Neural progenitor cell (in vitro differentiated cells): ENCODE measurements at regions not wholly inside any gene's neighbourhood (a gene's known extent, or its start where the extent isn't known, plus 50 kb on each side); places are given as distances from the start of the nearest gene placed in this dataset.

Experiments
- EZH2 ChIP-seq: fragments of 200-600 bp; sonication (generic); IDR thresholded peaks from 2 replicates; pipeline ENCODE4 v1.6.1; 2017; ENCODE audit warnings: antibody characterized with exemption, mild to moderate bottlenecking, moderate library complexity
- TF ChIP-seq, protein P1 (sequence below): fragments of 200-600 bp; sonication (generic); IDR thresholded peaks from 2 replicates; pipeline ENCODE4 v1.5.1; 2017; ENCODE audit warnings: antibody characterized with exemption, mild to moderate bottlenecking

DNA sequence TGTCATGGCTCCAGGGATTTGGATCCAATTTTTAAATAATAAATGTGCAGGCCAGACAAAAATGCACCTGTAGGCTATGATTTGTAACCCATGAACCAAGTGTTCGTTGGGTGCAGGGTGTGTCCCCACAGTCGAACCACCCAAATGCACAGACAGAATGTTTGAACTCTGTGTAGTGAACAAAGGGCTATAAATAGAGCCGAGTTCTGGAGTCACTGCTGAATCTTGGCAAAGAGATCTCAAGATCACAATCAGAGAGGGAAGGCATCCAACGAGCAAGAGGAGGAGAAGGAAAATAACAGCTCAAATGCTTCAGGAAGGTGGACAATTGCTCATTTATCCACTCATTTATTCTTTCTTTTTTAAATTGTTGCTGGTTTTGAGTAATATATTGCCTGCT, 547.9 kb downstream of the FGF9 start:
- TF ChIP-seq, protein P1, sequence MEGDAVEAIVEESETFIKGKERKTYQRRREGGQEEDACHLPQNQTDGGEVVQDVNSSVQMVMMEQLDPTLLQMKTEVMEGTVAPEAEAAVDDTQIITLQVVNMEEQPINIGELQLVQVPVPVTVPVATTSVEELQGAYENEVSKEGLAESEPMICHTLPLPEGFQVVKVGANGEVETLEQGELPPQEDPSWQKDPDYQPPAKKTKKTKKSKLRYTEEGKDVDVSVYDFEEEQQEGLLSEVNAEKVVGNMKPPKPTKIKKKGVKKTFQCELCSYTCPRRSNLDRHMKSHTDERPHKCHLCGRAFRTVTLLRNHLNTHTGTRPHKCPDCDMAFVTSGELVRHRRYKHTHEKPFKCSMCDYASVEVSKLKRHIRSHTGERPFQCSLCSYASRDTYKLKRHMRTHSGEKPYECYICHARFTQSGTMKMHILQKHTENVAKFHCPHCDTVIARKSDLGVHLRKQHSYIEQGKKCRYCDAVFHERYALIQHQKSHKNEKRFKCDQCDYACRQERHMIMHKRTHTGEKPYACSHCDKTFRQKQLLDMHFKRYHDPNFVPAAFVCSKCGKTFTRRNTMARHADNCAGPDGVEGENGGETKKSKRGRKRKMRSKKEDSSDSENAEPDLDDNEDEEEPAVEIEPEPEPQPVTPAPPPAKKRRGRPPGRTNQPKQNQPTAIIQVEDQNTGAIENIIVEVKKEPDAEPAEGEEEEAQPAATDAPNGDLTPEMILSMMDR: no peak
- TF ChIP-seq EZH2: no peak
